NT2/D1 (cell line): ENCODE measurements at regions not wholly inside any gene's neighbourhood (a gene's known extent, or its start where the extent isn't known, plus 50 kb on each side); places are given as distances from the start of the nearest gene placed in this dataset.
A peak's percentile ranks its signal among the peaks of the same experiment; 100 is the strongest.

ENCODE experiments used
- DNase-seq: peaks from one replicate; pipeline ENCODE4 v3.0.0-alpha.2; 2011; ENCODE audit warnings: low read depth, low spot score
- H3K27me3 ChIP-seq: 2 replicates; pipeline ENCODE4 v1.6.0; 2011; ENCODE audit warnings: mild to moderate bottlenecking; ENCODE audit not compliant: insufficient read length, insufficient read depth
- H3K36me3 ChIP-seq: 2 replicates; pipeline ENCODE4 v1.6.1; 2011; ENCODE audit warnings: mild to moderate bottlenecking, low read length, mixed read lengths; ENCODE audit not compliant: insufficient read depth, insufficient read length
- H3K4me1 ChIP-seq: 2 replicates; pipeline ENCODE4 v1.5.1; 2011; ENCODE audit not compliant: insufficient read depth, insufficient read length
- H3K4me3 ChIP-seq: 2 replicates; pipeline ENCODE4 v1.5.1; 2011; ENCODE audit warnings: low read depth; ENCODE audit not compliant: insufficient read length
- H3K9ac ChIP-seq: 2 replicates; pipeline ENCODE4 v1.6.0; 2011; ENCODE audit warnings: low read depth; ENCODE audit not compliant: insufficient read length
- H3K9me3 ChIP-seq: 2 replicates; pipeline ENCODE4 v1.5.1; 2011; ENCODE audit warnings: mild to moderate bottlenecking, low read length; ENCODE audit not compliant: insufficient read depth
- SUZ12 ChIP-seq: IDR thresholded peaks from 2 replicates; pipeline ENCODE4 v1.6.1; 2011; ENCODE audit not compliant: insufficient read length, insufficient read depth; ENCODE audit errors: extremely low read depth
- YY1 ChIP-seq: IDR thresholded peaks from 2 replicates; pipeline ENCODE4 v1.6.1; 2011; ENCODE audit not compliant: insufficient read length, insufficient read depth
- ZNF274 ChIP-seq: IDR thresholded peaks from 2 replicates; pipeline ENCODE4 v1.6.1; 2011; ENCODE audit warnings: mild to moderate bottlenecking, low read depth, low read length

DNA sequence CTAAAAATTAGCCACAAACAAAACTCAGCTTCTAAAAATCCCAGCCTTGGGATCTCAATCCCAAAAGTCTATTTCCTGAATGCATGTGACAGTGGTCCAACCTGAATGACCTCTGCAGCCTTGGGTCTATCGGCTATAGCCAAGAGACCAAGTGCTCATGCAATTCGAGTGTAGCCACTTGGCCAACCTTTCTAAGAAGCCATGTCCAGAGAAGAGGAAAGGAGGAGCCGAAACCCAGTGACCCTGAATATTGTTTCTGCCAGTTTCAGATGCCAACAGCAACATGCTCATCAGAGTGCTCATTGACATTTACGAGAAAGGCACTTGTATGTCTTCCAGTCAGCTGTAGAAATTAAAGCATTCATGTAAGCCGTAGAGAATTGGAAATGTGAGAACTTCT is 1231.9 kb downstream of the NLGN4Y start:
- H3K27me3 ChIP-seq: no peaks in the 10 kb centered on the region
- no peaks in the 10 kb centered on the region for H3K4me1 ChIP-seq
- H3K9me3 ChIP-seq: no peaks in the 10 kb centered on the region
- no peaks in the 10 kb centered on the region for H3K36me3 ChIP-seq
- H3K9ac ChIP-seq: no peak overlapping the region
- no peak for DNase-seq
- no peak overlapping the region for H3K4me3 ChIP-seq
- no peak for TF ChIP-seq SUZ12
- TF ChIP-seq YY1: no peak
- TF ChIP-seq ZNF274: no peak

DNA sequence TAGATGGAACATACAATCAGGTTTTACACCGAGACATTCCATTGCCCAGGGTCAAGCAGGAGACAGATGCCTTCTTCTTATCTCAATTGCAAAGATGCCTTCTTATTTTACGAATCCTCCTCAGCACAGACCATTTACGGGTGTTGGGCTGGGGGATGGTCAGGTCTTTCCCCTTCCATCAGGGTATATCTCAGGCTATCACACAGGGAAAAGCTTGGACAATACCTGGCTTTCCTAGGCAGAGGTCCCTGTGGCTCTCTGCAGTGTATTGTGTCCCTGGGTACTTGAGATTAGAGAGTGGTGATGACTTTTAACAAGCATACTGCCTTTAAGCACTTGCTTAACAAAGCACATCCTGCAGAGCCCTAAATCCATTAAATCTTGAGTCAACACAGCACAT is 1249.2 kb downstream of the NLGN4Y start:
- Histone ChIP-seq H3K36me3 (no peaks in the 10 kb centered on the region), H3K9me3 (no peaks in the 10 kb centered on the region), H3K27me3 (no peaks in the 10 kb centered on the region), H3K4me1 (no peaks in the 10 kb centered on the region), H3K4me3 (no peak overlapping the region), H3K9ac (no peak overlapping the region)
- no peak for TF ChIP-seq YY1
- no peak for TF ChIP-seq SUZ12
- no peak for TF ChIP-seq ZNF274
- peak; percentile 9 for DNase-seq

DNA sequence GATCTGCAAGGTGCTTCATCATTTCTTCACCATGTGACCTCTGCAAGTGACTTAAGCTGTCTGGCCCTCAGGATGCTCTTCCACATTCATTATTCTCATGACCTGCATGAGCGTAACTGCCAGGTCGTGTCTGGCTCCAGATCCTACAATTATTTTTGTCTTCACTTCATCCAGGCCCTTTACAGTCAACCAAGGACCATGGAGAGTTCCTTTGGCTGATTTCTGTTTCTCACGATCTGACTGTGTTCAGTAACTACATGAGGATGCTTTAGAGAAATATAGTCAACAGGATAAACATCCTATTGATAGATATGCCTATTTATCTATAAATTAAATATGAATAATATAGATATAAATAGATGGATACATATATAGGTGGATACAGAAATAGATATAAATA is 1251.6 kb downstream of the NLGN4Y start:
- TF ChIP-seq YY1 (no peak), SUZ12 (no peak), ZNF274 (no peak)
- Histone ChIP-seq H3K27me3 (no peaks in the 10 kb centered on the region), H3K4me3 (no peak overlapping the region), H3K9ac (no peak overlapping the region), H3K36me3 (no peaks in the 10 kb centered on the region), H3K4me1 (no peaks in the 10 kb centered on the region), H3K9me3 (no peaks in the 10 kb centered on the region)
- DNase-seq: no peak

DNA sequence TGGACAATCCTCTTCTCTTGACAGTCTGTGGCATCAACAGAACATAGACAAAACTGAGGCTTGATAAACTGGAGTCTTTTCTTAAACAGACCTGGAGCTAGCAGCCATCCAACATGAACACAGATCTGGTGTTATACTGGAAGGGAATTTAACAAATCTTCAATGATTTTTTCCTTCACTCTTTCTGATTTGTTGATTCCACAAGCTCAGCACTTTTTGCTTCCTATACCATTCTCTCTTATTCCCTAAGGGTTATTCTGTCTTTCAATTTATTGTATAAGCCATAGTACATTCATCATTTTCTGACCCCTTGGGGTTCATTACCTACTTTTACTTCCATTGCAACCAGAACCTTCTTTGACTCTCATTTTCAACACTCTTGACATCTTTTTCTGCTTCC is 1255.6 kb downstream of the NLGN4Y start:
- Histone ChIP-seq H3K27me3 (no peaks in the 10 kb centered on the region), H3K4me3 (no peak overlapping the region), H3K36me3 (no peaks in the 10 kb centered on the region), H3K4me1 (no peaks in the 10 kb centered on the region), H3K9me3 (no peaks in the 10 kb centered on the region), H3K9ac (no peak overlapping the region)
- TF ChIP-seq SUZ12 (no peak), ZNF274 (no peak), YY1 (no peak)
- no peak for DNase-seq

DNA sequence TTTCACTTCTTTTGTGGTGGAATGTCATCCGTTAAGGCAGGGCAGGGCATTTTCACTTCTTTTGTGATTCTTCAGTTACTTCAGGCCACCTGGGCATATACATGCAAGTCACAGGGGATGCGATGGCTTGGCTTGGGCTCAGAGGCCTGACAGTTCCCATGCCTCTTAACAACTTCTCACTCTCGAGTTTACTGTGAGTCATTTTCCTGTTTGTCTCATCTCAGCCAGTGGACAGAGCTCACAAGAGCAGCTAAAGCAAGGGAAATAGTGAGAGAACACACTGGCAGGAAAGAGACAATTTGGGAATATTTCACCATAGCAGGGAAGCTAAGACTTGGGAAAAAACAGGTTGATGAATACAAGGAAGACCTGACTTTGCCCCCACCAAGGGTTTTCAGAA is 1275.7 kb downstream of the NLGN4Y start:
- H3K4me1 ChIP-seq: no peaks in the 10 kb centered on the region
- peak; percentile 8 for DNase-seq
- TF ChIP-seq SUZ12: no peak
- no peak for TF ChIP-seq ZNF274
- TF ChIP-seq YY1: no peak
- H3K36me3 ChIP-seq: no peaks in the 10 kb centered on the region
- no peak overlapping the region for H3K4me3 ChIP-seq
- H3K27me3 ChIP-seq: no peaks in the 10 kb centered on the region
- H3K9ac ChIP-seq: no peak overlapping the region
- no peaks in the 10 kb centered on the region for H3K9me3 ChIP-seq

DNA sequence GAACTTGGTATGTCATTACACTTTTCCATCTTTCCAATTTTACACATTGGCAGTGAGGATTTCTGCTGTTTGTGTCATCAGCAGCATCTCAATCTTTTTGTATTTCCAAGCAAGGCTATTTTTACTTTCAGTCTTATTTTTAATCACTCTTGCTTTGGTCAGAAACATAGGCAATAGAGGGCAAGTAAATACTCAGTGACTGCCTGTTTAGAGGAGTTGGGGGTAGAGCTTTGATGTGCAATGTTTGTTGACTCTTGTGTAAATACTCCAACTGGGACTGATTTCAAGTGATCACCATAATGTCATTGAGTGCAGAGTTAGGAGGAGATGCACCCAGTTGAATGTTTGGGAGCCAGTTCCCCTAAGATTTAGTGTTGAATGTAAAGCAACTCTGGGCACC is 1281.7 kb downstream of the NLGN4Y start:
- no peaks in the 10 kb centered on the region for H3K27me3 ChIP-seq
- no peak overlapping the region for H3K4me3 ChIP-seq
- no peaks in the 10 kb centered on the region for H3K9me3 ChIP-seq
- no peak for TF ChIP-seq YY1
- no peak for TF ChIP-seq SUZ12
- TF ChIP-seq ZNF274: no peak
- H3K36me3 ChIP-seq: no peaks in the 10 kb centered on the region
- no peak for DNase-seq
- H3K9ac ChIP-seq: no peak overlapping the region
- no peaks in the 10 kb centered on the region for H3K4me1 ChIP-seq

DNA sequence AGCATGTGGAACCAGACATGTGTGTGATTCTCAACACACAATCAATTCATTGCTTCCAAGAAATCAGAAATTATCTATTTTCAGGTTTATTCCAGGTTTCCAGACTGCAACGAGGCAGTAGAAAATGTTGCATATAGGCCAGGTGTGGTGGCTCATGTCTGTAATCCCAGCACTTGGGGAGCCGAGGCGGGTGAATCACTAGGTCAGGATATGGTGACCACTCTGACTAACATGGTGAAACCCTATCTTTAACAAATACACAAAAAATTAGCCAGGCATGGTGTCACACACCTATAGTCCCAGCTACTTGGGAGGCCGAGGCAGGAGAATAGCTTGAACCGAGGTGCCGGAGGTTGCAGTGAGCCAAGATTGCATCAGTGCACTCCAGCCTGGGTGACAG is 1289.9 kb downstream of the NLGN4Y start:
- H3K36me3 ChIP-seq: no peaks in the 10 kb centered on the region
- H3K9me3 ChIP-seq: no peaks in the 10 kb centered on the region
- no peak overlapping the region for H3K4me3 ChIP-seq
- DNase-seq: no peak
- H3K9ac ChIP-seq: no peak overlapping the region
- no peaks in the 10 kb centered on the region for H3K27me3 ChIP-seq
- no peaks in the 10 kb centered on the region for H3K4me1 ChIP-seq
- TF ChIP-seq SUZ12: no peak
- no peak for TF ChIP-seq ZNF274
- TF ChIP-seq YY1: no peak
